Naive thymus-derived CD8-positive, alpha-beta T cell (primary cell): ENCODE measurements at regions not wholly inside any gene's neighbourhood (a gene's known extent, or its start where the extent isn't known, plus 50 kb on each side); places are given as distances from the start of the nearest gene placed in this dataset.

Source experiments
- ATAC-seq, 2 donors: fragments of 150-1000 bp; cut with Tn5 transposase in 1 of 2; sonication (Bioruptor Pico), chemical (Tn5 transposase) in 1 of 2; 1 replicate in 1 of 2; 2 replicates in 1 of 2; pipeline ENCODE4 v1.10.0; 2021; ENCODE audit warnings: mild to moderate bottlenecking in 2 of 2, moderate library complexity in 2 of 2
- POLR2A ChIA-PET: fragments of 350-600 bp; sonication (Branson Sonifier 250); formaldehyde crosslinking; loops from one replicate; lab custom pipeline; 2021; ENCODE audit warnings: antibody characterized with exemption; lab: Charles Lee
- DNase-seq, 10 donors: peaks; one replicate each; pipeline versions ENCODE4 v3.0.0 to v3.0.0-alpha.2; 2020 to 2022
- H3K27ac Mint-ChIP-seq, 10 donors: one replicate each; pipeline ENCODE4 v1.8.0; 2020 to 2022; ENCODE audit warnings: mild to moderate bottlenecking in 10 of 10, mixed read lengths in 10 of 10, moderate library complexity in 4 of 10, inconsistent platforms in 1 of 10
- H3K27me3 Mint-ChIP-seq, 5 donors: one replicate each; pipeline ENCODE4 v1.8.0; 2021 to 2022; ENCODE audit warnings: mixed read lengths in 5 of 5
- H3K36me3 Mint-ChIP-seq, 3 donors: one replicate each; pipeline ENCODE4 v1.8.0; 2020 to 2022; ENCODE audit warnings: mixed read lengths in 3 of 3, mild to moderate bottlenecking in 2 of 3, inconsistent platforms in 1 of 3
- H3K4me1 Mint-ChIP-seq, 4 donors: one replicate each; pipeline ENCODE4 v1.8.0; 2021 to 2022; ENCODE audit warnings: mixed read lengths in 4 of 4
- H3K4me3 Mint-ChIP-seq, 10 donors: one replicate each; pipeline ENCODE4 v1.8.0; 2020 to 2022; ENCODE audit warnings: mild to moderate bottlenecking in 10 of 10, mixed read lengths in 10 of 10, moderate library complexity in 6 of 10, inconsistent platforms in 1 of 10
- H3K9me3 Mint-ChIP-seq, 9 donors: one replicate each; pipeline ENCODE4 v1.8.0; 2020 to 2022; ENCODE audit warnings: mixed read lengths in 9 of 9, mild to moderate bottlenecking in 3 of 9, inconsistent platforms in 1 of 9, moderate library complexity in 1 of 9

DNA sequence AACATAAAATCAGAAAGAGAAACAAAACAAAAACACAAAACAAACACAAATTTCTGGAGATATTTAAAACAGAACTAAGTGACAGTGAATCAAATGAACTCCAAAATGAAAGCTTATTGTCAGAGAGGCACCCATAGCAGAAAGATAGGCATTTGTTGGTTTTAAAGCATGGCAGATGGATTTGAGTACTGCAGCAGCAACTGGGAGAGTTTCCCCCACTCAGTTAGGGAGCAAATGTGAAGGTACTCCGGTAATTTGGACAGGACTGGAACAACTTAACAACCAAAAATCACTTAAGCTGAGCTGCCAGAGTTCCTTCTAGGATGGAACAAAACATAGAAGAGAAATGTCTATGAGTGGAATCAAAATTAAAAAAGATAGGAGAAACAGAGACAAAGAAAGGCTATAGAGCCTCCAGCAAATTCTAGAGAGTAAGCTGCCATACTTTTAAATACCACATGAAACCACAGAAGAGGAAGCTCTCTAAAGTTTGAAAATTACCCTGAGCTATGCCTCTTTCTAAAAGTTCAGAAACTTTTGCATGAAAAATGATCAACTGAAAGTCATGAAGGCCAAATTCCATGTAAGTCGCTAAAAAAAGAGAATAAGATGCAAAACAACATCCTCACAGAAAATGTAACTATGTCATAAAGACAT, 1248.3 kb upstream of the USP15 start:
- POLR2A ChIA-PET: no interaction called here
- DNase-seq (no peak), ATAC-seq (no peak)
- H3K9me3 Mint-ChIP-seq: peaks cover 0 to 13% (median 0%) of the 10 kb centered on the region in 9 donors
- H3K36me3 Mint-ChIP-seq: no peaks in the 10 kb centered on the region
- no peaks in the 10 kb centered on the region for H3K4me1 Mint-ChIP-seq
- H3K27ac Mint-ChIP-seq: no peak overlapping the region
- no peak overlapping the region for H3K4me3 Mint-ChIP-seq
- H3K27me3 Mint-ChIP-seq: no peaks in the 10 kb centered on the region

- DNase-seq (no peak), ATAC-seq (no peak)
- Mint-ChIP-seq H3K36me3 (no peaks in the 10 kb centered on the region), H3K27ac (no peak overlapping the region), H3K4me3 (no peak overlapping the region), H3K4me1 (no peaks in the 10 kb centered on the region), H3K9me3 (peaks cover 0 to 29% (median 11%) of the 10 kb centered on the region in 9 donors), H3K27me3 (no peaks in the 10 kb centered on the region)
- POLR2A ChIA-PET: no interaction called here
Observed at GRCh38 chr12:61018571-61018970, 1241.6 kb upstream of the USP15 start.

DNA sequence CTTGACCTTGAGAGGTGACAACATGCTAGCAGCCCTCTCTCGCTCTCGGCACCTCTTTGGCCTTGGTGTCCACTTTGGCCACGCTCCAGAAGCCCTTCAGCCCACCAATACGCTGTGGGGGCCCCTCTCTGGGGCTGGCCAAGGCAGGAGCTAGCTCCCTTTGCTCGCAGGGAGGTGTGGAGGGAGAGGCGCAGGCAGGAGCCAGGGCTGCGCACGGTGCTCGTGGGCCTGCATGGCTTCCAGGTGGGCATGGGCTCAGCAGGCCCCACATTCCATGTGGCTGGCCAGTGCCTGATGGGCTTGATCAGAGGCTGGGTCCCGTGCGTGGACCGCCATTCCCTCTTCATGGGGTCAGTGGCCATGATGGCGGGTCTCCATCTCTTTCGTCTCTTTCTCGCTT, 1237.0 kb upstream of the USP15 start:
- peaks cover 0 to 7% (median 0%) of the 10 kb centered on the region in 3 donors for H3K36me3 Mint-ChIP-seq
- POLR2A ChIA-PET: no interaction called here
- no peak for DNase-seq
- H3K27ac Mint-ChIP-seq: no peak overlapping the region
- H3K4me1 Mint-ChIP-seq: no peaks in the 10 kb centered on the region
- ATAC-seq: no peak
- H3K4me3 Mint-ChIP-seq: no peak overlapping the region
- H3K9me3 Mint-ChIP-seq: peaks cover 0 to 31% (median 13%) of the 10 kb centered on the region in 9 donors
- no peaks in the 10 kb centered on the region for H3K27me3 Mint-ChIP-seq

- POLR2A ChIA-PET: no interaction called here
- no peak overlapping the region for H3K4me3 Mint-ChIP-seq
- no peaks in the 10 kb centered on the region for H3K4me1 Mint-ChIP-seq
- no peak overlapping the region for H3K27ac Mint-ChIP-seq
- H3K27me3 Mint-ChIP-seq: no peaks in the 10 kb centered on the region
- peaks cover 0 to 1% (median 0%) of the 10 kb centered on the region in 3 donors for H3K36me3 Mint-ChIP-seq
- DNase-seq (no peak), ATAC-seq (no peak)
- H3K9me3 Mint-ChIP-seq: peaks cover 5 to 29% (median 10%) of the 10 kb centered on the region in 9 donors
Observed at GRCh38 chr12:61029516-61029915, 1230.7 kb upstream of the USP15 start.

GRCh38 chr12:61037792-61038191, 1222.4 kb upstream of the USP15 start:
- no peak for DNase-seq
- no peaks in the 10 kb centered on the region for H3K27me3 Mint-ChIP-seq

GRCh38 chr12:61043838-61044237, 1216.4 kb upstream of the USP15 start:
- DNase-seq (no peak), ATAC-seq (no peak)
- H3K4me1 Mint-ChIP-seq: no peaks in the 10 kb centered on the region
- H3K9me3 Mint-ChIP-seq: peaks cover 0 to 21% (median 2%) of the 10 kb centered on the region in 9 donors
- H3K27ac Mint-ChIP-seq: no peak overlapping the region
- POLR2A ChIA-PET: no interaction called here
- H3K27me3 Mint-ChIP-seq: no peaks in the 10 kb centered on the region
- H3K36me3 Mint-ChIP-seq: no peaks in the 10 kb centered on the region
- no peak overlapping the region for H3K4me3 Mint-ChIP-seq

More at GRCh38 chr12:61037792-61038191, 1222.4 kb upstream of the USP15 start:
- POLR2A ChIA-PET: no interaction called here
- H3K27ac Mint-ChIP-seq: no peak overlapping the region
- no peak overlapping the region for H3K4me3 Mint-ChIP-seq
- no peak for ATAC-seq
- no peaks in the 10 kb centered on the region for H3K36me3 Mint-ChIP-seq
- peaks cover 0 to 9% (median 3%) of the 10 kb centered on the region in 9 donors for H3K9me3 Mint-ChIP-seq
- no peaks in the 10 kb centered on the region for H3K4me1 Mint-ChIP-seq

- H3K27ac Mint-ChIP-seq: no peak overlapping the region
- POLR2A ChIA-PET: no interaction called here
- H3K9me3 Mint-ChIP-seq: peaks cover 0 to 21% (median 2%) of the 10 kb centered on the region in 9 donors
- DNase-seq: no peak
- no peak overlapping the region for H3K4me3 Mint-ChIP-seq
- H3K36me3 Mint-ChIP-seq: no peaks in the 10 kb centered on the region
- no peak for ATAC-seq
- no peaks in the 10 kb centered on the region for H3K27me3 Mint-ChIP-seq
- no peaks in the 10 kb centered on the region for H3K4me1 Mint-ChIP-seq
Observed at GRCh38 chr12:61044766-61045165, 1215.4 kb upstream of the USP15 start.

DNA sequence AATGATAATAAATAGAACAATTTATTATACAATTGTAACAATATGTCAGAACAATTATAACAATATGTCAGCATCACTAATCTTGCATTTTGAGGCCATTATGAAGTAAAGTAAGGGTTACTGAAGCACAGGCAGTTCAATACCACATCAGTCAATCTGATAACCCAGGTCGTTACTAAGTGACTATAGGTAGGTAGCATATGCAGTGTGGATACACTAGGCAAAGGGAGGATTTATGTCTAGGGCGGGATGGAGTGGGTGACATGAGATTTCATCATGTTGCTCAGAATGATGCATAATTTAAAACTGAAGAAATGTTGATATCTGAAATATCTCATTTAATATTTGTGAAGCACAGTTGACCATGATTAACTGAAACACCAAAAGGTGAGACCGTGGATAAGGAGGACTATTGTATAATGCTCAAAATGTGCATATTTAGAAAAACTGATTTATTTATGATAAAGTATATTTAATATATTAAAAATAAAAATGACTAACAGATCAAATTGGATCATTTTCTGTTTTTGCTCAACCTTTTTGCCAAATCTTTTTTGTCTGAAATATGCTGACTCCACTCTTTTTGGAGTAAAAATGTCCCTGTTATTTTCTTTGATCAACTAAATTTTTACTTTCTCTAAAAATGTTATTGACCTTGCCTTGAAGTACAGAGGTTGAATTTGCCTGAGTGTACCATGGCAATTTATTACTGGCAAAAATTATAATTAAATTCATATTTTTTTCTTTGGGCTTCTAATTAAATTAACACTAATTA, 1189.4 kb upstream of the USP15 start:
- no peak overlapping the region for H3K4me3 Mint-ChIP-seq
- peaks cover 0 to 8% (median 0%) of the 10 kb centered on the region in 9 donors for H3K9me3 Mint-ChIP-seq
- no peaks in the 10 kb centered on the region for H3K4me1 Mint-ChIP-seq
- H3K36me3 Mint-ChIP-seq: no peaks in the 10 kb centered on the region
- POLR2A ChIA-PET: no interaction called here
- ATAC-seq: no peak
- no peaks in the 10 kb centered on the region for H3K27me3 Mint-ChIP-seq
- no peak for DNase-seq
- H3K27ac Mint-ChIP-seq: no peak overlapping the region

DNA sequence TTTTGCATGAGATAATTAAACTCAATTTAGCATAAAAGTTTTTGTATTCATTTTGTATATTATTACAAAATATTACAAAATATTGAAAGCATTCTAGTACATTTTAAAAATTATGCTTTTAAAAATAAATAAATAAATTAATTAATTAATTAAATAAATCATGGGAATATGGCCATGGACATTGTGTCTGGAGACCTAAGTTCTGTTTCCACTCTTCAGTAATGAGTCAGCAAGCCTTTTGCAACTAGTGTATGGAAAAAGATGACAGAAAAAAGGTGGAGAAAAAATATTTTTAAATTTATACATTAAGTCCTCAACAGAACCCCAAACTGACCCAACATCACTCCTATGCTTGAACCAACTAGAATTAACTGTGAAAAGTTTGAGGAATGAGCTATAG, 1187.5 kb upstream of the USP15 start:
- ATAC-seq (no peak), DNase-seq (no peak)
- POLR2A ChIA-PET: no interaction called here
- Mint-ChIP-seq H3K27ac (no peak overlapping the region), H3K27me3 (no peaks in the 10 kb centered on the region), H3K9me3 (peaks cover 0 to 12% (median 5%) of the 10 kb centered on the region in 9 donors), H3K4me1 (no peaks in the 10 kb centered on the region), H3K4me3 (no peak overlapping the region), H3K36me3 (no peaks in the 10 kb centered on the region)

DNA sequence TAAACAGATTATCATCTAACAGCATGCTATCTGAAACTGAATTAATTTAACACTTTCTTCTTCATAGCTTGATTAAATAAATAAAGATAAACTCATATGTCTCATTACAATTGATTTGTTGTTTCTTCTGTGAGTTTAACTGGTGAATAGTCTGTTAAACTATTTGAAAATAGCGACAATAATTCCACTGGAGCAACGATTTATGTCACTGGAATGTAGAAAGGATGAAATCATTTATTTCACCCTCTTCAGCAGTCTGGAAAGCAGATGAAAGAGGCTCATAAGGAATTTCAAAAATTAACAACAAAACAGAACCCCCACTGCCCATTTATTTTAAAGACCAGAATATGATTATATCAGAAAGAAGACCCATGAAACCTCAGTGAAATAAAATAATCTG, 1165.1 kb upstream of the USP15 start:
- peaks cover 0 to 30% (median 6%) of the 10 kb centered on the region in 9 donors for H3K9me3 Mint-ChIP-seq
- ATAC-seq (no peak), DNase-seq (no peak)
- H3K36me3 Mint-ChIP-seq: no peaks in the 10 kb centered on the region
- H3K4me1 Mint-ChIP-seq: no peaks in the 10 kb centered on the region
- no peak overlapping the region for H3K27ac Mint-ChIP-seq
- POLR2A ChIA-PET: no interaction called here
- no peak overlapping the region for H3K4me3 Mint-ChIP-seq
- no peaks in the 10 kb centered on the region for H3K27me3 Mint-ChIP-seq

DNA sequence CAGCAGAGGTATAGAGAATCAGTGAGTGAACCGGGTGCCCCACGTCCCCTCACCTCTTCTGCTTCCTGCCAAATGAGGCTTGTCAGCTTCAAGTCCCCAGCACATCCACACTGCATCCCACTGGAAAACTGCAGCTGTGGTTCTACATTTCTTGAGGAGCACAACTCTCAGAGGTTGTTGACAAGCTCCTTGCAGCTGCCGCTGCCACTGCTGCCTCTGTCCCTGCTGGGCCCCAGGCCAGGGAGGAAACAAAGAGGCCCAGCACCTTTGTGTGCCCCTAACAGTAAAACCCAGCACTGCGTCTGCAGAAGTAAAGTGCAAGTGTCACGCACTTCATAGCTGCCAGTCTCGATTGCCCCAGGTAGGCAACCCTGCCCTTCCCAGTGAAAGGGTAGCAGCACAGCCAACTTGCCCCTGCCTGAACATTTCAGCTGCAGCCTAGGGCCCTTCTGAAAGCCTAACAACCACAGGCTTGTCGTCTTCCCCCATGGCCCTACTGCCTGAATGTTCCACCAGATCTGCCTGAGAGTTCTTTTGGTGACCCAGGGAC, 1162.1 kb upstream of the USP15 start:
- POLR2A ChIA-PET: no interaction called here
- Mint-ChIP-seq H3K4me1 (no peaks in the 10 kb centered on the region), H3K9me3 (peaks cover 0 to 25% (median 7%) of the 10 kb centered on the region in 9 donors), H3K27ac (no peak overlapping the region), H3K27me3 (no peaks in the 10 kb centered on the region), H3K4me3 (no peak overlapping the region), H3K36me3 (no peaks in the 10 kb centered on the region)
- DNase-seq (no peak), ATAC-seq (no peak)

- no peak overlapping the region for H3K4me3 Mint-ChIP-seq
- H3K9me3 Mint-ChIP-seq: peaks cover 2 to 34% (median 18%) of the 10 kb centered on the region in 9 donors
- no peaks in the 10 kb centered on the region for H3K27me3 Mint-ChIP-seq
- no peak overlapping the region for H3K27ac Mint-ChIP-seq
- H3K4me1 Mint-ChIP-seq: no peaks in the 10 kb centered on the region
- no peak for DNase-seq
- ATAC-seq: no peak
- POLR2A ChIA-PET: no interaction called here
- H3K36me3 Mint-ChIP-seq: peaks cover 0 to 6% (median 0%) of the 10 kb centered on the region in 3 donors
Observed at GRCh38 chr12:61107118-61107517, 1153.1 kb upstream of the USP15 start.

GRCh38 chr12:61111218-61111617, 1149.0 kb upstream of the USP15 start:
- DNase-seq (no peak), ATAC-seq (no peak)
- no peak overlapping the region for H3K4me3 Mint-ChIP-seq
- POLR2A ChIA-PET: no interaction called here
- H3K4me1 Mint-ChIP-seq: no peaks in the 10 kb centered on the region
- no peaks in the 10 kb centered on the region for H3K27me3 Mint-ChIP-seq
- no peaks in the 10 kb centered on the region for H3K36me3 Mint-ChIP-seq
- H3K27ac Mint-ChIP-seq: no peak overlapping the region
- H3K9me3 Mint-ChIP-seq: peaks cover 3 to 43% (median 9%) of the 10 kb centered on the region in 9 donors
